A673 (cell line): ENCODE measurements at regions not wholly inside any gene's neighbourhood (a gene's known extent, or its start where the extent isn't known, plus 50 kb on each side); places are given as distances from the start of the nearest gene placed in this dataset.

ENCODE experiments used
- CTCF ChIP-seq: fragments of 300-800, 200-600 bp; sonication (generic); conservative IDR thresholded peaks from 2 replicates; pipeline ENCODE4 v1.5.1; 2017; ENCODE audit warnings: low read depth, mild to moderate bottlenecking, antibody characterized with exemption, low read length, moderate library complexity, mixed read lengths
- EZH2 ChIP-seq: fragments of 200-600 bp; sonication (generic); IDR thresholded peaks from 2 replicates; pipeline ENCODE4 v1.6.1; 2017; ENCODE audit warnings: borderline replicate concordance, low read depth, mild to moderate bottlenecking, mixed read lengths, antibody characterized with exemption, low read length; ENCODE audit not compliant: poor library complexity, severe bottlenecking

- TF ChIP-seq CTCF (no peak), EZH2 (no peak)
Measured at GRCh38 chr1:38452246-38452645, 405.7 kb upstream of the POU3F1 start.
